Activated CD4-positive, alpha-beta T cell treated with anti-CD3 and anti-CD28 coated beads for 48 hours (primary cell): ENCODE measurements at regions not wholly inside any gene's neighbourhood (a gene's known extent, or its start where the extent isn't known, plus 50 kb on each side); places are given as distances from the start of the nearest gene placed in this dataset.

Experiments used
- DNase-seq: peaks from one replicate; pipeline ENCODE4 v3.0.0-alpha.2; 2020

DNA sequence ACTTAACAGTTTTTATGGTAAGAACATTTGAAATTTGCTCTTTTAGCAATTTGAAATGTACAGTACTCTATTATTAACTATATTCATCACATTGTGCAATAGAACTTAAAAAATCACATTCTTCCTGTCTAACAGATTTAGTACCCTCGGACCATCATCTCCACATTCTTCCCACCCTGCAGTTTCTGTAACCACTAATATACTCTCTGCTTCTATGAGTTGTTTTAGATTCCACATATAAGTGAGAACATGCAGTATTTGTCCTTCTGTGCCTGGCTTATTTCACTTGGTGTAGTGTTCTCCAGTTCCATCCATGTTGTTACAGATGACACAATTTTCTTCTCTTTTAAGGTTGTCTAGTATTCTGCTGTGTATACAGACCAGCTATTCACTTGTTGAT is 88.9 kb upstream of the SEC61G start:
- no peak for DNase-seq

DNA sequence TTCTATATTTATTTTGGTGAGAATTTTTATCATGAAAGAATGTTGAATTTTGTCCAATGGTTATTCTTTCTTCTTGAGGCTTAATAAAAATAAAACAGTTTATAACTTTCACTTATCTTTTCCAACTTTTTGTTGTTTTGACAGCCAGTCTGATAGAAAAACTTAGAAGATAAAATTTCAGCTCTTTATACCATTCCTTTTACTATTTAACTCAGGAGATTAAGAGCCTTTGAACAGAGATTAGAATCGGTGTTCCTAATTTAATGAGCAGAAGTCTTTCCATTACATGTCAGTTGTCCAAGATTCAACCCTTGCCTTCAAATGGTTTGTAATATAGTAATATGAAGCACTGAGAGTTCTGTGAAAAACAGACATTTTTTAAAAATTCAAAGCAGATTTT is 97.8 kb upstream of the SEC61G start:
- DNase-seq = no peak

- no peak for DNase-seq
Observed at GRCh38 chr7:54857294-54857693, 98.3 kb upstream of the SEC61G start.

- no peak for DNase-seq
Observed at GRCh38 chr7:54858008-54858692, 99.1 kb upstream of the SEC61G start.

DNA sequence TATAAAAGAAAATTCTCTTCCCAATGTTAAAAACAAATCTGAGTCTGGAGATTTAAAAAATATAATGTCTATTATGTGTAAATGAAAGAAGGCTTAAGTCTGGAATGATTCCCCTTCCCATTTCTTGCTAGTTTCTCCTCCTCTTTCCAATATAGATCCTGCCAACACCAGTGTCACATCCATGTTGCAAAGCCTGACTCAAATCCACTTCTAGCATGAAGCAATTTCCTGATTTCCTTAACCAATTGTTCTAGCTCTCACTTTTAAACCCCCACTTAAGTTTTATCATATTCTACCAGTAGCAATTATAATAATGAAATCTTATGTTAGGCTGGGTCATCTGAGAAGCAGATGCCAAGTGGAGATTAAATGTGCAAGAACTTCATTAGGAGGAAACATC is 100.1 kb upstream of the SEC61G start:
- no peak for DNase-seq

GRCh38 chr7:54859545-54859944 is 100.5 kb upstream of the SEC61G start:
- no peak for DNase-seq

DNA sequence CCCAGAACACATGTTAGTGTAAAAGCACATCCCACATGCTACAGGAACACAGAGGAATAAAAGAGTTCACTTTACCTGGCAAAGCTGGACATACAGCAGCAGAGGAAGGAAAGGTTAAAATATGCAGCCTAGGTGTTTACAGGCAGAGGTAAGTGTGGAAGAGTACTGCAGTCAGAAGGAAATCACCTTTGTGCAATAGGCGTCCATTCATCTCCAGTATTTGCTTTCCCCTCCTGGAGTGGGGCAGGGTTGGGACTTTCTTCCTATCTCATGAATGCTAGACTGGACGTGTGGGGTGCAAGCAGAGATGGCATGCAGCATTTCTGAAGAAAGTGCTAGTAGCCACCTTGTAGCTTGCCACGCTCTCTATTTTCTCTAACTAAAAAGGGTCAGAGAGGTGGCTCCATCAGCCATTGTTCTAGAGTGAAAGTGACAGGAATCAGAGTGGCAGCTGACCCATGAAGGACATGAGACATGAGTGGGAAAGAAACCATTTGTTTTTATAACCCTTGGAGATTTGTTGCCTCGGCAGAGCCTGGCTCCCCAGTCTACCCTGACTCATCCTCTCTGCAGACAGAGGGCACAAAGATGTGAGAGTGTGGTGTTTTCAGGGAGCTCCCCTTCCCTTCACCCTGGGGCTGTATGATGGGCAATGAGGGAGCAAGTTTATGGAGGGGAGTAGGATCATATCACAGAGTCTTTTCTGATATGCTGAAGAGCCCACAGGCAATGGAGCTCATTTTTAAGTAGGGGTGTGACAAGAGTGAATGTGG is 101.2 kb upstream of the SEC61G start:
- DNase-seq = no peak

DNA sequence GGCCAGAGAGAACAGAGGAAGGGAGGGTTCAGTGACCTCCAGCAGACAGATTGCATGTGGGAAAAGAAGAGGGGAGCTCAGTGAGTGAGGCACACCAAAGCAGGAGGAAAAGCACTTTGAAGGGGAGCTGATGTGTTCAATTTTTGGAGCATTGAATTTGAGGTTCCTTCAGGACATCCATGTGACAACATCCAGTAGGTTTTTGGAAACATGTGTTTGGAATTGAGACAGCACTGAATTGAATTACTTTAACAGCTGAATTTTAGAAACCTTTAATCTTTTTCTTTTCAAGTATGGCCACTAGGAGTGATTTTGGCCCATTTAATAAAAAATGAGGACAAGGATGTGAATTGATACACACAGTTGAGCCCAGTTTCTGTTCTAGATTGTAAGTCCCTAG is 101.8 kb upstream of the SEC61G start:
- DNase-seq = no peak

DNA sequence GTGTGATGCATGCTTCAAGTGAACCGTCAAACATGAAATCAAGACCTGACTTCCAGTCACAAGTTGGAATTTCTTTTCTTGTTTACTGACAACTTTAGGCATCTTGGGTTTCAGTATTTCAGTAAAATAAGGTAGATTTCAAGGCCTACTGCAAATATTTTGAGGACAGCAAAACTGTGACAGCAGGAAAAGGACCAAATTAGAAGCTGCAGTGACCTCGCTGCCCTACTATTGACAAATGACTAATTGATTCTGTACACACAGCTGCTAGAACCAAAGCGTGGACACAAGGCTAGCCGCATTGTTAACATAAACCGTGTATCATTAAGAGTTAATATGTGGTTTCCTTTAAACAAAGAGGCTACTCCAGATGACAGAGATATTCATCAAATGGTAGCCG is 105.7 kb upstream of the SEC61G start:
- DNase-seq = no peak

DNA sequence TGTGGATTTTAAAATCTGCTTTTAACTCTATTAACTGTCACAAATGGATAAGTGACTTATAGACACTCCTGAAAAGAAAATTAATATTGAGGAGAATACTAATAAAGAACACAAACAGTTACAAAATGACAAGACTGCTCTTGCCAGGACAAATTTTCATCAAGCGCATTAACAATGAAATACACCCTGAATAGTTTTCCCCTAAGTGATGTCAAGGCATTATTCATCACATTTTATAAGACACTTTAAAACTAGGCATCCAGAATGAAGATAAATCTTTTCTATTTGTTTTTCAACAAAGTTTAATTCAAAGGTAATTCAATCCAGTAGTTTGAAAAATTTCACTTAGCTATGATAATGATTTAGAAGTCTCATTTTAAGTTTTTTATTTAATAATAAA is 110.5 kb upstream of the SEC61G start:
- no peak for DNase-seq

- no peak for DNase-seq
Observed at GRCh38 chr7:54874804-54875203, 115.8 kb upstream of the SEC61G start.

GRCh38 chr7:54877683-54878082 is 118.7 kb upstream of the SEC61G start:
- no peak for DNase-seq

GRCh38 chr7:54878339-54878738 is 119.3 kb upstream of the SEC61G start:
- no peak for DNase-seq

DNA sequence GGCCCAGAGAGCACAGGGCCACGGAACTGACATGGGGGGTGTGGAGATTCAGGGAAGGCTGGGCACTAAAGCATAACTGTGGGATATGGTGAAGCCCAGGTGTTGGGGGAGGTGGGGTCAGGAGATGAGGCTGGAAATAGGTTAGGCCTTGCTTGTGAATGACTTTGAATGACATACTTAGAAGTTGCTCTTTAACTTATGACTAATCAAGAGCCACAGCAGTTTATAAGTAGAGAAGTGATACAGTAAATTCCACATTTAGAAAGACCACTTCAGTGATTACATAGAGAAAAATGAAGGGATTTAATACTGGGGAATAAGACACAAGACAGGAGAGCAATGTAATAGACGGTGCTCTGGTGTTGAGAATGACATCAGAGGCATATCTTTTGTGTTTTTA is 120.8 kb upstream of the SEC61G start:
- DNase-seq = no peak

GRCh38 chr7:54880326-54880989 is 121.4 kb upstream of the SEC61G start:
- DNase-seq = no peak

DNA sequence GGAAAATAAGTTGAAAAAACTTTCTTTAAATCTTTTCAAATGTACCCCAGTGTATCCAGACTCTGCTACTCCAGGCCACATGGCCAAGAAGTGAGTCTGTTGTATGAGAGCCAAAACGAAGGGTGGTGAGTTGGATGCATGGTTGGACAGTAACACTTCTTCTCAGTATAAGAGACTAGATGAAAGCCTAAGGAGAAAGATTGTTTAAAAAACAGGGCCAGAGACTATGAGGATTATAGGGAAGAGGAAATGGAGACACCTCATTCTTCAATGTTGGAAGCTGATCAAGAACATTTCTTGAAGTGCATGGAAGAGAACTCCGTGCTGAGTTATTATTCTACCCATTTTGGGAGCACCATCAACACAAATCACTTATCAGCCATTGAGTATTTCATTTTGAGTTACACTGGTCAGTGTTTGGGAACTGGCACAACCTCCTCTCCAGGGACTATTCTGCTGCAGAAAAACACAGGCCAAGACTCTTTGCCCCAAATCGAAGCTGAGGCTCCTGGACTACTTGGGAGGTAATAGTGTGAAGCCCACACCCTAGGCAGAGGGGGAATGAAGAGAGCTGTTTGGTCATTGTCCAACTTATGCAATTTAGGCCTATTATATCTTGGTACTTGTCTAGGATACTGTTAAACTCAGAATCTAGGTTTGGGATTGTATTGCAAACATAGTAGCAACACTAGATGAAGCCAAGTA is 123.0 kb upstream of the SEC61G start:
- no peak for DNase-seq

GRCh38 chr7:54882694-54883093 is 123.7 kb upstream of the SEC61G start:
- DNase-seq = no peak

DNA sequence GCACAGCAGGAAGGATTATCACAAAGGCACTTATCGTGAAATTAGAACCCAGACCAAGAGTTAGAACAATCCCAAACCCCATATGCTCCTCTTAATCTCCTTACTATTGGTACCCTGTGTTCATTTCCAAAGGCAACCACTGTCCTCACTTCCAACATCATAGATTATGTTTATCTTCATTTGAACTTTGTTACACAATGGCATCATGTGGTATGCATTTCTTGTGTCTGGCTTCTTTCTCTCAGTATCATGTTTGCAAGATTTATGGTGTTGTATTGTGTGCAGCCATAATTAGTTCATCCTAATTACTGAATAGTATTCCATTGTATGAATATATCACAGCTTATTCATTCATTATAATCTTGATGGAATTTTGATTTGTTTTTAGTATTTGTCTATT is 124.6 kb upstream of the SEC61G start:
- no peak for DNase-seq

- DNase-seq = no peak
Observed at GRCh38 chr7:54885285-54885684, 126.3 kb upstream of the SEC61G start.

GRCh38 chr7:54888067-54888733 is 129.2 kb upstream of the SEC61G start:
- no peak for DNase-seq

DNA sequence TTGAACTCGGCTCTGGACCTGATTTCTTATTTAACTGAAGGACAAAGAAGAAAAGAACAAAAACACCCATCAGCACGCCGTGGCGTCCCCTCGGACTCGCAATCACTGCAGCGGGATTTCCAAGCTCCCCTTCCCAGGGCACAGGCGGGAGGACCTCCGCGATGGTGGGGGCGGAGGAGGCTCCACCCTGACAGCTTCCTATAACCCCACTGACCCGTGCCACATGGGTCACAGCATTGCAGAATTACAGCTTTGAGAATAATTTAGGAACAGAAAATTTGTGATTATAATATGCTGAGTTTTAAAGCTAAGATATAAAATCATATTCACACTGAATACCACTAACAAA is 129.7 kb upstream of the SEC61G start:
- no peak for DNase-seq

- no peak for DNase-seq
Observed at GRCh38 chr7:54897891-54898290, 120.9 kb upstream of the EGFR start.
